B cell (primary cell): ENCODE measurements at regions not wholly inside any gene's neighbourhood (a gene's known extent, or its start where the extent isn't known, plus 50 kb on each side); places are given as distances from the start of the nearest gene placed in this dataset.

Experiments used
- ATAC-seq: fragments of 200-7000 bp; cut with Tn5 transposase; one replicate; pipeline ENCODE4 v1.10.0; 2021; ENCODE audit warnings: low read depth, mild to moderate bottlenecking, moderate number of reproducible peaks, moderate library complexity
- CTCF ChIA-PET: fragments of 350-600 bp; sonication (Branson Sonifier 250); formaldehyde crosslinking; loops from one replicate; lab custom pipeline; 2021; ENCODE audit warnings: antibody characterized with exemption, inconsistent platforms; lab: Charles Lee
- POLR2A ChIA-PET: fragments of 350-600 bp; sonication (Branson Sonifier 250); formaldehyde crosslinking; loops from one replicate; lab custom pipeline; 2021; ENCODE audit warnings: antibody characterized with exemption; lab: Charles Lee
- DNase-seq: peaks from one replicate; pipeline ENCODE4 v3.0.0; 2013
- H2AFZ ChIP-seq: 2 replicates; pipeline ENCODE4 v1.6.1; 2012; ENCODE audit warnings: mild to moderate bottlenecking, low read depth, low read length; ENCODE audit not compliant: insufficient read depth, poor library complexity, severe bottlenecking
- H3K27ac ChIP-seq, 2 donors: 1 replicate in 1 of 2; 2 replicates in 1 of 2; pipeline ENCODE4 v1.5.1; 2012 to 2013; ENCODE audit warnings: low read length in 2 of 2, mild to moderate bottlenecking in 2 of 2, moderate library complexity in 1 of 2
- H3K27me3 ChIP-seq, 4 experiments: fragments of 200-600 bp in 1 of 4; sonication (generic) in 1 of 4; replicated peaks in 1 of 4; 1 replicate in 2 of 4; 2 replicates in 2 of 4; pipeline versions ENCODE4 v1.6.1 to v1.7.0; 2013 to 2016; ENCODE audit warnings: low read length in 3 of 4, mild to moderate bottlenecking in 2 of 4, mixed read lengths in 1 of 4, moderate library complexity in 1 of 4; ENCODE audit not compliant: insufficient read depth in 4 of 4, control insufficient read depth in 3 of 4; ENCODE audit errors: control extremely low read depth in 1 of 4
- H3K36me3 ChIP-seq, 2 experiments: replicated peaks in 1 of 2; 1 replicate in 1 of 2; 2 replicates in 1 of 2; pipeline versions ENCODE4 v1.6.1 to v1.7.1; 2013; ENCODE audit warnings: low read length in 1 of 2; ENCODE audit not compliant: insufficient read depth in 2 of 2, control insufficient read depth in 1 of 2; ENCODE audit errors: control extremely low read depth in 1 of 2, extremely low read depth in 1 of 2
- H3K4me1 ChIP-seq, 2 donors: fragments of 200-600 bp in 1 of 2; sonication (generic) in 1 of 2; 1 replicate in 1 of 2; 2 replicates in 1 of 2; pipeline versions ENCODE4 v1.5.1 to v1.6.1; 2013 to 2017; ENCODE audit warnings: low read length in 2 of 2; ENCODE audit not compliant: control insufficient read depth in 2 of 2, insufficient read depth in 2 of 2
- H3K4me2 ChIP-seq: replicated peaks from 2 replicates; pipeline ENCODE3; 2012; ENCODE audit warnings: mild to moderate bottlenecking, low read depth, low read length; ENCODE audit not compliant: poor library complexity, severe bottlenecking
- H3K4me3 ChIP-seq, 5 experiments: fragments of 200-600 bp in 1 of 5; sonication (generic) in 1 of 5; 1 replicate in 3 of 5; 2 replicates in 2 of 5; pipeline versions ENCODE4 v1.5.1 to v1.7.0; 2011 to 2016; ENCODE audit warnings: low read length in 4 of 5, mild to moderate bottlenecking in 4 of 5, low read depth in 2 of 5, control low read depth in 1 of 5, moderate library complexity in 1 of 5; ENCODE audit not compliant: insufficient read depth in 1 of 5; ENCODE audit errors: control extremely low read depth in 1 of 5, extremely low read depth in 1 of 5
- H3K79me2 ChIP-seq: fragments of 200-600 bp; sonication (generic); one replicate; pipeline ENCODE4 v1.6.0; 2016; ENCODE audit warnings: low read length; ENCODE audit not compliant: control insufficient read depth, insufficient read depth
- H3K9ac ChIP-seq: fragments of 200-600 bp; sonication (generic); 2 replicates; pipeline ENCODE4 v1.6.1; 2017; ENCODE audit warnings: mild to moderate bottlenecking, low read length, moderate library complexity
- H3K9me3 ChIP-seq, 3 donors: one replicate each; pipeline versions ENCODE4 v1.6.1 to v1.7.1; 2013; ENCODE audit warnings: low read length in 2 of 3; ENCODE audit not compliant: control insufficient read depth in 2 of 3, insufficient read depth in 1 of 3; ENCODE audit errors: control extremely low read depth in 1 of 3
- H4K20me1 ChIP-seq: 2 replicates; pipeline ENCODE4 v1.6.0; 2012; ENCODE audit warnings: mild to moderate bottlenecking, low read length; ENCODE audit not compliant: insufficient read depth, control insufficient read depth, poor library complexity, severe bottlenecking
- H3K27ac Mint-ChIP-seq: one replicate; pipeline ENCODE4 v1.8.0; 2021; ENCODE audit warnings: mixed read lengths
- H3K27me3 Mint-ChIP-seq: one replicate; pipeline ENCODE4 v1.8.0; 2021; ENCODE audit warnings: mixed read lengths
- H3K4me1 Mint-ChIP-seq: one replicate; pipeline ENCODE4 v1.8.0; 2021; ENCODE audit warnings: mixed read lengths
- H3K4me3 Mint-ChIP-seq: one replicate; pipeline ENCODE4 v1.8.0; 2021; ENCODE audit warnings: mixed read lengths
- H3K9me3 Mint-ChIP-seq: one replicate; pipeline ENCODE4 v1.8.0; 2022; ENCODE audit warnings: mixed read lengths; ENCODE audit not compliant: insufficient read depth
- CTCF ChIP-seq: fragments of 200-600 bp; IDR thresholded peaks from one replicate; pipeline ENCODE4 v1.8.0; 2022; ENCODE audit warnings: antibody characterized with exemption, mild to moderate bottlenecking
- EZH2 ChIP-seq: IDR thresholded peaks from 2 replicates; pipeline ENCODE4 v1.6.1; 2012; ENCODE audit warnings: borderline replicate concordance, low read depth, mild to moderate bottlenecking, moderate library complexity, low read length; ENCODE audit not compliant: insufficient read depth, poor library complexity, severe bottlenecking
- WGBS: methylation state at CpG from one replicate; pipeline ENCODE4 v1.1.5; 2013; ENCODE audit warnings: missing lambda C conversion rate; ENCODE audit not compliant: insufficient coverage; 5-methylcytosine and 5-hydroxymethylcytosine counted together
- intact Hi-C: fragments of 100-400 bp; cut with micrococcal nuclease; formaldehyde crosslinking; loops from one replicate; pipeline ENCODE4 v1.10.0; 2022

- H3K4me3 Mint-ChIP-seq = no peak overlapping the region
- Histone ChIP-seq H3K27ac (no peak overlapping the region), H3K79me2 (no peaks in the 10 kb centered on the region), H3K4me2 (no peak overlapping the region), H3K9ac (no peak overlapping the region), H3K4me1 (no peaks in the 10 kb centered on the region), H3K36me3 (no peaks in the 10 kb centered on the region), H3K9me3 (no peaks in the 10 kb centered on the region), H4K20me1 (no peaks in the 10 kb centered on the region), H3K27me3 (no peaks in the 10 kb centered on the region), H2AFZ (no peak overlapping the region), H3K4me3 (no peak overlapping the region)
- TF ChIP-seq CTCF (no peak), EZH2 (no peak)
- H3K9me3 Mint-ChIP-seq = no peaks in the 10 kb centered on the region
- POLR2A ChIA-PET = no interaction called here
- H3K4me1 Mint-ChIP-seq = no peaks in the 10 kb centered on the region
- no peaks in the 10 kb centered on the region for H3K27me3 Mint-ChIP-seq
- no peak overlapping the region for H3K27ac Mint-ChIP-seq
- CTCF ChIA-PET = no interaction called here
- no peak for DNase-seq
- ATAC-seq = no peak
- intact Hi-C loops = no loop called here
These were observed 574.5 kb upstream of the TLE4 start for GRCh38 chr9:78997296-78997695.

GRCh38 chr9:79000230-79001002 is 571.3 kb upstream of the TLE4 start:
- Mint-ChIP-seq H3K27ac (no peak overlapping the region), H3K4me1 (no peaks in the 10 kb centered on the region), H3K4me3 (no peak overlapping the region), H3K9me3 (no peaks in the 10 kb centered on the region), H3K27me3 (no peaks in the 10 kb centered on the region)
- no peak for ATAC-seq
- no peaks in the 10 kb centered on the region for H3K27me3 ChIP-seq
- ChIA-PET CTCF (no interaction called here), POLR2A (no interaction called here)
- TF ChIP-seq CTCF (no peak), EZH2 (no peak)
- H3K4me3 ChIP-seq = no peak overlapping the region
- no peak overlapping the region for H3K4me2 ChIP-seq
- DNase-seq = no peak
- no peak overlapping the region for H2AFZ ChIP-seq
- no peaks in the 10 kb centered on the region for H4K20me1 ChIP-seq
- H3K79me2 ChIP-seq = no peaks in the 10 kb centered on the region
- no peak overlapping the region for H3K9ac ChIP-seq
- intact Hi-C loops = no loop called here
- H3K4me1 ChIP-seq = no peaks in the 10 kb centered on the region
- no peaks in the 10 kb centered on the region for H3K36me3 ChIP-seq
- 100% methylated on average over 2 of the region's 4 CpGs for WGBS
- no peaks in the 10 kb centered on the region for H3K9me3 ChIP-seq
- H3K27ac ChIP-seq = no peak overlapping the region
